ENCODE measurements at regions not wholly inside any gene's neighbourhood (a gene's known extent, or its start where the extent isn't known, plus 50 kb on each side); places are given as distances from the start of the nearest gene placed in this dataset.

GRCh38 chr7:106982415-106982814 is 62.1 kb upstream of the PRKAR2B start:
- no peak for TF ChIP-seq CTCF (IDR thresholded peaks at IDR 0.05; ENCODE audit: low read depth, low read length, missing input control)
- no peak for TF ChIP-seq FOXA1 (IDR thresholded peaks at IDR 0.05)

Measured in liver (tissue), 2 donors.